SHP77 (cell line): ENCODE measurements at regions not wholly inside any gene's neighbourhood (a gene's known extent, or its start where the extent isn't known, plus 50 kb on each side); places are given as distances from the start of the nearest gene placed in this dataset.
A peak's percentile ranks its signal among the peaks of the same experiment; 100 is the strongest.
"Not testable (repeated sequence)": the region's sequence is repeated elsewhere in the genome, so short reads cannot be mapped to it uniquely, and the experiment has no call there.

Source experiments
- DNase-seq, 2 experiments: peaks; one replicate each; lab custom pipeline; 2025; lab: John Stamatoyannopoulos, UW

DNA sequence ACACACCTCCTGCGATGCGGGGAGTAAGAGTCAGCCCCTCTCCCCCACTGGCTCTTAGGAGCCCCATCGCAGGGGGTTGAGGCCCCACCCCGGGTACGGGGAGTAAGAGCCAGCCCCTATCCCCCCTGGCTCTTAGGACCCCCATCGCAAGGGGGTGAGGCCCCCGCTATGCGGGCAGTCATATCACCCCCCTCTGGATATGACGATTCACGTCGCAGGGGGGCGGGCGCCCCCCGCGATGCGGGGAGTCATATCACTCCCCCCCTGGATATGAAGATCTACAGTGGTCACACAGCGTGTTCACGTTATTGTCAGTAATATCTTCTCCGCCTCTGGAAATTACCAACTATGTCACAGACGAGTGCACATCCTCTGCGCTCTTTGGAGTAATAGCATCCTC lies 61.1 kb downstream of the DEFB131A start:
- DNase-seq: not testable (repeated sequence)

DNA sequence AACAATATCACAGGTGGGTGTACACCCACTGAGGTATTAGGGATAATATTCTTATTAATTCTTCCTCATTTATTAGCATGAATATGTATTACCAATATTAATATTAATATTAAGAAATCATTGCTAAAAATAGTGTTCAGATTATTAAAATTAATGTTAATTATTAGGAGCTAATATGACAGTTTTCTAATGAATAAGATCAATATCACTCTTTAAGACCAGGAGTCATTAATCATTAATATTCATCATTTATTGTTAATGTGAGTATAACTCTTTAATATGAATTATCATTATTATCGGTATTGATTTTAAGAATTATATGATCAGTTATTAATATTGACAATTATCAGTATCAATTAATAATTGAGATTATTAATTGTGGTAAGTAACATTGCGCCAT lies 62.5 kb downstream of the DEFB131A start:
- not testable (repeated sequence) for DNase-seq

DNA sequence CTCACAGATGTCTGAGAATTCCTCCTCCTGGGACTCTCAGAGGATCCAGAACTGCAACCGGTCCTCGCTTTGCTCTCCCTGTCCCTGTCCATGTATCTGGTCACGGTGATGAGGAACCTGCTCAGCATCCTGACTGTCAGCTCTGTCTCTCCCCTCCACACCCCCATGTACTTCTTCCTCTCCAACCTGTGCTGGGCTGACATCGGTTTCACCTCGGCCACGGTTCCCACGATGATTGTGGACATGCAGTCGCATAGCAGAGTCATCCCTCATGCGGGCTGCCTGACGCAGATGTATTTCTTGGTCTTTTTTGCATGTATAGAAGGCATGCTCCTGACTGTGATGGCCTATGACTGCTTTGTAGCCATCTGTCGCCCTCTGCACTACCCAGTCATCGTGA lies 68.7 kb downstream of the DEFB131A start:
- DNase-seq: not testable (repeated sequence)

DNA sequence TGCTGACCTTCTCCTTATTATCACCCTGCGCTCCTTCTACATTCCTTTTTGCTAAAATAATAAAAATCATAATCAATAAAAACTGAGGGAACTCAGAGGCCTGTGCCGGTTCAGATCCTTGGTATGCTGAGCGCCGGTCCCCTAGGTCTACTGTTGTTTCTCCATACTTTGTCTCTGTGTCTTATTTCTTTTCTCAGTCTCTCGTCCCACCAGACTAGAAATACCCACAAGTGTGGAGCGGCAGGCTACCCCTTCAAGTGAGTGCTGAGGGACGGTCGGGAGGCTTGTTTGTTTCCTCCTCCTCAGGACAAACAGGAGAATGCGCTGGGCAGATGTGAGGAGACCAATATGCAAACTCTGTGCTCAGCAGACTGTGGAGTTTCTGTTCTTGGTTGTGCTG lies 75.4 kb downstream of the DEFB131A start:
- DNase-seq: not testable (repeated sequence)

DNA sequence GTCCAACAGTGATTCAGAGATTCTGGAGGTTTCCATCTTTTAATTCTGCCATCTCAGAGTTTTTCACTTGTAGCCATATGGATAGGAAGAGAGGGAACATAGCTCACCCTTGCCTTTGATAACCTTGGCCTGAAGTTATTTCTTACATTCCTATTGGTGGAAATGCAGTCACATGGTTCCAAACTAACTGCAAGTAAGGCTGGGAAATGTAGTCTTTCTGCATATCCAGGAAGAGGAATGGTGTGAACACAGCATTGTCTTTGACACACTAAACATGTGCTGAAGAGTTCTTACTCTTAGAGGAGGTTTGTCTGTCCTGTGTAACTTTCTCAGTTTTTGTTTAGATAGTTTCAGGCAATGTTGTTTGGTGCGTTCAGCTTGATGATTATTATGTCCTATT lies 78.7 kb downstream of the DEFB131A start:
- DNase-seq: not testable (repeated sequence)

DNA sequence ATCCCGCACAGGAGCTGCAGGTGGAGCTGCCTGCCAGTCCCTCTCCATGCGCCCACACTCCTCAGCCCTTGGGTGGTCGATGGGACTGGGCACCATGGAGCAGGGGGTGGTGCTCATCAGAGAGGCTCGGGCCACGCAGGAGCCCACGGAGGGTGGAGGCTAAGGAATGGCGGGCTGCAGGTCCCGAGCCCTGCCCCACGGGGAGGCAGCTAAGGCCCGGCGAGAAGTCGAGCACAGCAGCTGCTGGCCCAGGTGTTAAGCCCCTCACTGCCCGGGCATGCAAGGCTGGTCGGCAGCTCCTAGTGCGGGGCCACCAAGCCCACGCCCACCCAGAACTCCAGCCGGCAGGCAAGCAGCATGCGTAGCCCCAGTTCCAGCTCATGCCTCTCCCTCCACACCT lies 80.2 kb downstream of the DEFB131A start:
- DNase-seq: not testable (repeated sequence)

DNA sequence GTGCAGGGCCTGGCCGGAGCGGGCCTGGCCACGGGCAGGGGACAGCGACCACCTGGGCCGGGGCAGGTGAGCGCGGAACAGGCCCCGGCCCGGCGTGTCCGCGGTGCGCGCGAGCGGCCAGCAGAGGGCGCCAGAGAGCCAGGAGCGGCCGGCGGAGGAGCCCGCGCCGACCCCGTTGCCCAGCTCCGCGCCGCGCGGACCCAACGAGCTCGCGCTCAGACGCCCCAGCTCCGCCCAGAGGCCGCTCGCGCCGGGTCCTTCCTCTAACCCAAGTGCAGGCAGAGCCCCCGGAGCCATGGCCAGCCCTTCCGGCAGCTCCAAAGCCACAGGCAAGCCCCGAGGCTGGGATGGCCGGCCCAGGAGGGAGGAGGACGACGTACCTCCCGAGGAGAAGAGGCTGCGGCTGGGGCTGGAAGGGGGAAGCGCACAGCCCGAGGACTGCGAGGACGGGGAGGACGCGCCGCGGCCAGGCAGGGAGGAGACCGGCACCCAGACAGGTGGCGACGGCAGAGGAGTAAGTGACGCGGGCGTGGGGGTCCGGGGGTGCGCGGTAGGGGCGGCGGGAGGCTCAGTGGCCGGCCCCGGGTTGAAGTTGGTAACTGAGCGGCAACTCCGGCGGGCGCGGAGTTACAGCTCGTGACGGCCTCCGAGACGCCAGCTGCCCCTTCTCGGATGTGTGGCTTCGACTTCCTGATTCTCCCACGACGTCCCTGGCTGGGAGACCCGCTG lies 88.1 kb downstream of the DEFB131A start:
- peak; percentile 9 to 46 for DNase-seq

DNA sequence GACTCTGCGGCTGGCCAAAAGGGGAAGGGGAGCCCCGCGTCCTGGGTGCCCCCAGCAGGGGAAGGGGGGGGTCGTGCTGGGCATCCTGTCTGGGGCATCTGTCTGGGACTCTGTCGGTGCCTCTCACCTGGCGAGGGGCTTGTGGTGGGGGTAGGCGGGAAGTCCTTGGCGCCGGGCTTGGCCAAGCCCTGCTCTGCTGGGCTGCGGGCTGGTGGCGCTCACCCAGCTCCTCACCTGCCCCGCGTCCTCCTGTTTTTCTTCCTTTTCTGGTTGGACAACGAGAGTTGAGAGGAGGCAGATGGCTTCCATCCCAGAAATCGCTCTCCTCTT lies 88.6 kb downstream of the DEFB131A start:
- not testable (repeated sequence) for DNase-seq

DNA sequence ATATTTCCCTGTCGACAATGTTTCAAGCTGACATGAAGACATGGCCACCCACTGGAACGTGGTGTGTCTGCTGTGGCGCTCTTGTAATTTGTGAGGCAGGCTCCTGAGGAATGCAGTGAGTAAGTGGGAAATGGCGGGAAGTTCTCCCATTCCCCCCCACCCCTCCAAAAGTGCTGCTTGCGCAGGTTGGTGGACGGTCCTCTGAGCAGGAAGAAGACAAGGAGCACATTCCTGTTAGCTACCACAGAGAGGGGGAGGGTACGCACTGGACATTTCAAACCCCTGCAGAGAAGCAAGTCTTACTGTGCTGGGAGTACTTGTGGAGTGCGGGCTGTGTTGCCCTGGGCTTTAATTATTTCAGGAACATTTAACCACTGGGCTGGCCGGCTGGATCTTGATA lies 92.9 kb downstream of the DEFB131A start:
- not testable (repeated sequence) for DNase-seq

DNA sequence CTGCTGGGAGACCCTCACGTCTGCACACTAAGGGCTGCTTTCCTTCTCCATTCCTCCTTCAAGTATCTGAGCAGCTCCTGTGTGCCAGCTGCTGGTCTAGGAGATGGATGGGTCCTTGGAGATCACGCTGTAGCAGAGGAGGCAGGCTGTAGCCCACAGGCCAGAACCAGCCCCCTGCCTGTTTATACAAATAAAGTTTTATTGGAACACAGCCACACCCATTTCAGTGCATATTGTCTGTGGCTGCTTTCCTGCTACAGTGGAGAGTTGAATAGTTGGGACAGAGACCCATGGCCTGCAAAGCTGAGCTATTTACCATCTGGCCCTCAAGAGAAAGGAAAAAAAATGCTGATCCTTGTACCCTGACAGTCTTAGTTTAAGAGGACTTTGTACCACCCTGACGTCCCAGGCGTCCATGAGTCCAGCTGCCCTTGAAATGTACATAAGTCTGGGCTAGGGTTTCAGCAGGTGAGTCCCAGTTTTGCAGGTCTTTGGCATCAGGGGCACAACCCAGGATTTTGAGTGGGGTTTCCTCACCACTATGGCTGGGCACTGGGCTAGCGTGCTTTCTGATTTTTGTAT lies 95.8 kb downstream of the DEFB131A start:
- DNase-seq: not testable (repeated sequence)

DNA sequence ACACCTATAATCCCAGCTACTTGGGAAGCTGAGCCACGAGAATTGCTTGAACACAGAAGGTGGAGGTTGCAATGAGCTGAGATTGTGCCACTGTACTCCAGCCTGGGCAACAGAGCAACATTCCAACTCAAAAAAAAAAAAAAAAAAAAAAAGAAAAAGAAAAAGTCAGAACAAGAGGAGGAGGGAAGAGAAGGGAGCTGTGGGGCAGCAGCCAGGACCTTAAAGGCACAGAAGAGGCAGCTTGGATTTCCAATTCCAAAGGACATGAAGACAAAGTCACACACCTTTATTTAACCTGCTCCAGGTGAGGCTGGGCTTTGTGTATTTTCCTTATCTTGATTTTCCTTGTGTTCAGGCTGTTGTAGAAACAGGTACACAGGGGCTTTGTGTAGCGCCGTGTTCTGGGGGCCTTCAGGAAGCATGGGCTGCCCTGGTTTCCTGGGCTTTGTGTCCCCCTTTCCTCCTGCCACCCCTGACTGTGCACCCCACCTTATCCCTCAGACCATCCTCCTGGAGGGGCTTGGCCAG lies 97.2 kb downstream of the DEFB131A start:
- not testable (repeated sequence) for DNase-seq

DNA sequence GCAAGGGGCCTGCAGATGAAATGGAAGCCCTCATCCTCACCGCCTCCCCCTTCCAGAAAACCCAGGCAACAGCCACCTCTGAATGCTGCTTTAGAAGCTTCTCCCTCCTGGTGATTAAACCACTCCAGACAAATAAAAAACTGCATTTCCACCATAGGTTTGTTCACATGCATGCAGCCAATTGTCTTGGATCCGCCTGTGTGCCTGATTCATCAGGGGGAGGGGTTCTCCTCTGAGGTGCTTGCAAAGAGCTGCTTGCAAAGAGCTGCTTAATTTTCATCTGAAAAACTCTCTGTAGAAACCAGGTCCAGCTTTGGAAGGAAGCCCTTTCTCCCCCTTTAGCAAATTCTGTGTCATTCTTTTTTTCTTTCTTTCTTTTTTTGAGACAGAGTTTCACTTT lies 100.6 kb downstream of the DEFB131A start:
- not testable (repeated sequence) for DNase-seq

DNA sequence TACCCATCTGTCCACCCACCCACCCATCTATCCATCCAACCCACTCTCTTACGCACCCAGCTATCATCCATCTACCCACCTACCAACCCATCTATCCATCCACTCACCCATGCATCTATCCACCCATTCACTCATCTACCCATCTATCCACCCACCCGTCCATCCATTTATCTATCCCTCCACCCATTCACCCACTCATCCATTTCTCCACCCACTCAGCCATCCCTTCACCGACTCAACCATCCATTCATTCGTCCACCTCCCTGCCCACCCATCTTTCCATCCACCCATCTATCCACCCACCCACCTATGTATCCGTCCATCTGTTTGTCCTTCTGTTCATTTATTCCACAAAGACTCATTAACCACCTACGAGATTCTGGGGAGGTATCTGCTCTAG lies 103.3 kb downstream of the DEFB131A start:
- DNase-seq: not testable (repeated sequence)

DNA sequence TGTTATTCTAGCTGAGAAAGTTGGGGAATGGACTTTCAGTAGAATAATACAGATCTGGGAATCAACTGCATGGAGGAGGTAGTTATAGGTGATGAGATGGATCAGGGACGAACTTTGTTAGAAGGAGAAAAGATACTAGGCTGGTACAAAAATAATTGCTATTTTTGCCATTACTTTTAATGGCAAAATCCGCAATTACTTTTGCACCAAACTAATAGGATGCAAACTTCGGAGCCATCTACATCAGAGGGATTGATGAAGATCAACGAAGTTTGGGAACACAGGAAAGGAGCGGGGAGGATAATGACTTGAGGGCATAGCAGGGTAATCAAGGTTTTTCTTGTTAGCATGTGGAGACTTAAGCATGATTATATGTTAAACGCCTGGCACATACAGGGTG lies 111.9 kb downstream of the DEFB131A start:
- DNase-seq: not testable (repeated sequence)

DNA sequence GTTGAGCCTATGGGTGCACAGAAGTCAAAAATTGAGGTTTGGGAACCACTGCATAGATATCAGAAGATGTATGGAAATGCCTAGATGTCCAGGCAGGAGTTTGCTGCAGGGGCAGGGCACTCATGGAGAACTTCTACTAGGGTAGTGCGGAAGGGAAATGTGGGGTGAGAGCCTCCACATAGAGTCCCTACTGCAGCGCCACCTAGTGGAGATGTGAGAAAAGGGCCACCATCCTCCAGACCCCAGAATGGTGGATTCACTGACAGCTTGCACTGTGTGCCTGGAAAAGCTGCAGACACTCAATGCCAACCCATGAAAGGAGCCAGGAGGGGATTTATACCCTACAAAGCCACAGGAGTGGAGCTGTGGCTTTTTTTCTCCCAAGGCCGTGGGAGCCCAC lies 133.7 kb downstream of the DEFB131A start:
- not testable (repeated sequence) for DNase-seq

DNA sequence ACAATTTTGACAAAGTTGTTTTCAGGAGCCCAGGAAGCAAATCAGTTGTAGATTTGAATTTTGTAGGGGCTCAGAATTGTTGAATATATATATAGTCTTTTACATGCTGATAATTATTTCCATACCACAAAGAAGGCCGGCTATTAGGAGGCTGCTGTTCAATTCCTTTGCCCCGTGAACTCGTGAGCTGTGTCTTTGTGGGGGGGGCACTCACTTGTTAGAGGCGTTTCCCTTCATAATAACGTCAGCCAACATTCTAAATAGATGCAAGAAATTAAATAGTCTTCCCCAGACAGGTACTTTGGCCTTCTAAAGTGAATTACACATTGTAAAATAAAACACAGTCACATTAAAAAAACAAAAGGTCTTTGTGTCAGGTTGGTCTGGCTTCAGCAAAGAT lies 138.7 kb downstream of the DEFB131A start:
- not testable (repeated sequence) for DNase-seq

DNA sequence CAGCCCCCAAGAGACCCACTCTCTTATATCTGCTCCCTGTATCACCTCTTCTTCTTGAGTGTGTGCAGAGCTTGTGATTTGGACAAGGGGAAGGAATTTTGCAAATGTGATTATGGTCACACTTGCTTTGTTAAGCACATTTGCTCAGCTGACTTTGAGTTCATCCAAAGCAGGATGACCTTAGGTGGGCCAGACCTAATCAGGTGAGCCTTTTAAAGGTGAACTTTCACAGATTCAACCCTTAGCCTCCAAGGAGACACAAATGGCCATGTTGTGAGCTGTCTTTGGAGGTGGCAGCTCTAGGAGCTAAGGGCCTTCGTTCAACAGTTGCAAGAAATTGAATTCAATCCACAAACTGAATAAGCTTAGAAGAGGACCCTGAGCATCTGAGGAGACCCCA lies 147.8 kb downstream of the DEFB131A start:
- no peak for DNase-seq

DNA sequence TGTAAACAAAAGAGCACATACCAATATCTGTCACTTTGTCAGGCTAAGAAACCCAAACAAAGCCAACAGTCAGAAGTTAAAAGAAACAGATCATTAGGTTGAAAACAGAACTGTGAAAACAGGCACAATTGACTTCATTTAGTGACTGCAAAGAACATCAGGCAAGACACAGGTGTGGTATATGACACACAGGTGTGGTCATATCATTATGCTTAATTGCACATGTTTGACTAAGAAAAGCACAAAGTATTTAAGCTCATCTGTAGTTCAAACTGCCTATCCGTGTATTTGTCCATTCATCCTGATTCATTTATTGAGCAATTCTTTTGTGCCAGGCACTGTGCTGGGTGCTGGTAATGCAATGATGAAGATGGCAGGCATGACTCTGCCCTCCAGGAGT lies 150.7 kb downstream of the DEFB131A start:
- no peak for DNase-seq

DNA sequence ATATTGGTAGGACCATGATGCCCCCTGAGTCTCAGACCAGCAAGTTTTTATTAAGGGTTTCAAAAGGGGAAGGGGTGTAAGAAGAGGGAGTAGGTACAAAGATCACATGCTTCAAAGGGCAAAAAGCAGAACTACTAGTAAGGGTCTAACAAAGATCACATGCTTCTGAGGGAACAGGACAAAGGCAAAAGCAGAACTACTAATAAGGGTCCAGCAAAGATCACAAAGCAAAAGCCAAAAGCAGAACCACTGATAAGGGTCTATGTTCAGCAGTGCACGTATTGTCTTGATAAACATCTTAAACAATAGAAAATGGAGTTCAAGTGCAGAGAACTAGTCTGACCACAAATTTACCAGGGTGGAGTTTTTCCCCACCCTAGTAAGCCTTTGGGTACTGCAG lies 151.3 kb downstream of the DEFB131A start:
- DNase-seq: not testable (repeated sequence)

DNA sequence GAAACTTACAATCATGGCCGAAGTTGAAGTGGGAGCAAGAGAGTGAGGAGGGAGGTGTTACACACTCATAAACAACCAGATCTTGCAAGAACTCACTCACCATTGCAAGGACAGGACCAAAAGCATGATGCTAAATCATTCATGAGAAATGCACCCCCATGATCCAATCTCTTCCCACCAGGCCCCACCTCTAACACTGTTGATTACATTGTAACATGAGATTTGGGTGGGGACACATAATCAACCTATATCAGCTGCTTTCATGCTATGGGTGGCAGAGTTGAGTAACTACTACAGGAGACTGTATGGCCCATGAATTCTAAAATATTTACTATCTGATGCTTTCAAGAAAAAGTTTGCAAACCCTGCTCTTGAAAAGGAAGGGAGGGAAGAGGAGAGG lies 155.1 kb downstream of the DEFB131A start:
- DNase-seq: no peak

DNA sequence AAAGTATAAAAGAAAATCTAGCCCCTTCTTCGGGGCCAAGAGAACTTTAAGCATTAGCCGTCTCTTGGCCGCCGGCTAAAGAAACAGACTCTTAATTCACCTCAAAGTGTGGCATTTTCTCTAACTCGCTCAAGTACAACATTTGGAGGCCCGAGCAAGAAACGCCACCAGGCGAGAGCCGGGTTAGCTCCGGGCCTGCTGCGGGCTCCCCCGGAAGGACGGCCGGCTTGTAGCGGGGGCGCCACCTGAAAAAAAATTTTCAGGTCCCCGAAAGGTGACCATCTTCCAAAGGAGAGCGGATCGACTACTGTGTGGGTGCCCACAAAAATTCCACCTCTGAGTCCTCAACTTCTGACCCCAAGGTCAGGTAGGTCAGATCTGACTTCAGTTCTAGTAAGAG lies 156.0 kb downstream of the DEFB131A start:
- no peak for DNase-seq

DNA sequence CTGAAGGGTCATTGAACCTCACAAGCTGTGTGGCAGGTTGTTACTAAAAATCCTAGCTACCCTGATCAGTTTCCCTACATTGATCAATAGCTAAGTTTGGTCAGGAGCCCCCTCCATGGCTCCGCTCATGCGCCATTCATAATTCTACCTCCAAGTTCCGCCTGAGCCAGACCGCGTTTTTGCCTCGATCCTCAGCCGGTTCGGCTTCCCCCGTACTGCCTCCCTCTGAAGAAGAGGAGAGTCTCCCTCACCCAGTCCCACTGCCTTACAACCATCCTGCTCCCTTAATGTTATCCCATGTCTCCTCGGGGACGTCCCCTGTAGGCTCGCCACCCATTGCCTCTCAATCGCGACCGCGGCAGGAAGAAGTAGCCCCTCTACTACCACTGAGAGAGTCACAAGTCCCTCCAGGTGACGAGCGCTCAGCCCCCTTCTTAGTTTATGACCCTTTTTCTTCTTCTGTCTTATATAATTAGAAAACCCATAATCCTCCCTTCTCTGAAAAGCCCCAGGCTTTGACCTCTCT lies 158.2 kb downstream of the DEFB131A start:
- no peak for DNase-seq
